ENCODE measurements at regions not wholly inside any gene's neighbourhood (a gene's known extent, or its start where the extent isn't known, plus 50 kb on each side); places are given as distances from the start of the nearest gene placed in this dataset.

DNA sequence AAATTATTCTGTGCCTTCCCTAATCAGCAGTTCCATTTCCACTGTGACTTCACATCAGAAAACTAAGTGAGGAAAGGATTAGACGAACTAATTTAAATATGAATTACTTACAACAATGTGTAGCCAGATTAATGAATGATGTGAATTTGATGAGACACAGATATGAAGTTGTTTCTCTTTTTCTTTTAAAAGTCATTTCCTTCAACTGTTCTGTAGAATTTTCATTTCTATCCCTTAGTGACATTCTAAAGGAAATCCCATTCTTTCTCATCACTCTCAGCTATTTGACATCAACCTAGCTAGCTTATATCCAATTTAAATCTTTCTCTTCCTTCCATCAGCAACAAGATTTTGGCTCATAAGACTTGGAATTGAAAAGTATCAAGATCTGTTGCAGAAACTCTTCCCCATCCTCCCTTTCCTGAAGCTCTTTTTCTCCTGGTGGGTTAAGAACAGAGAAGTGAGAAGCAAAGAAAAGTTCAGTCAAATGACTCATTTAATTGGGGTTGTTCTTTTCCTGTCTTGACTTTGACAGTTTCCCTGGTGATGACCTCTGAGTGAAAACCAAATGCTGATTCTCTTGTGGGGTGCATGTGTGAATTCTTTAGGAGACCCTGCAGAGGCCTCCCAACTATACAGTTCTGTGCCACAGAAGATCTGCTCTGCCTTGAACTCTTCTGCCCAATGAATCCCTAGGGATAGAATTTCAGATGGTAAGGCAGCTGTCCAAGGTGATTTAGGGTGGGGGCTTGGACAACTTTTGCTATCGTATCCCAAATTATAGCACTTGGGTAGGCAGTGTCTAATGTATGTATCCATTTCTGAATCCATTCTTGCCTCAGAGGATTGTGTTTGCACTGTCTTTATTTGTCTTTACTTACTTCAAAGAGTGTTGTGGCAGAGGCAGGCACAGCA is 232.5 kb upstream of the GPRIN3 start:
- DNase-seq (ENCODE audit: low read depth, low spot score) = no peak
- CTCF ChIA-PET = interaction anchor here (0.7 kb wide), 1 partner anchor 19 kb away, joined by 3 read pairs; no protein-coding TSS in a partner anchor
- no peak overlapping the region for H3K4me3 ChIP-seq (ENCODE audit: low read depth, low read length)
- POLR2A ChIA-PET = no interaction called here
- TF ChIP-seq, protein P1, sequence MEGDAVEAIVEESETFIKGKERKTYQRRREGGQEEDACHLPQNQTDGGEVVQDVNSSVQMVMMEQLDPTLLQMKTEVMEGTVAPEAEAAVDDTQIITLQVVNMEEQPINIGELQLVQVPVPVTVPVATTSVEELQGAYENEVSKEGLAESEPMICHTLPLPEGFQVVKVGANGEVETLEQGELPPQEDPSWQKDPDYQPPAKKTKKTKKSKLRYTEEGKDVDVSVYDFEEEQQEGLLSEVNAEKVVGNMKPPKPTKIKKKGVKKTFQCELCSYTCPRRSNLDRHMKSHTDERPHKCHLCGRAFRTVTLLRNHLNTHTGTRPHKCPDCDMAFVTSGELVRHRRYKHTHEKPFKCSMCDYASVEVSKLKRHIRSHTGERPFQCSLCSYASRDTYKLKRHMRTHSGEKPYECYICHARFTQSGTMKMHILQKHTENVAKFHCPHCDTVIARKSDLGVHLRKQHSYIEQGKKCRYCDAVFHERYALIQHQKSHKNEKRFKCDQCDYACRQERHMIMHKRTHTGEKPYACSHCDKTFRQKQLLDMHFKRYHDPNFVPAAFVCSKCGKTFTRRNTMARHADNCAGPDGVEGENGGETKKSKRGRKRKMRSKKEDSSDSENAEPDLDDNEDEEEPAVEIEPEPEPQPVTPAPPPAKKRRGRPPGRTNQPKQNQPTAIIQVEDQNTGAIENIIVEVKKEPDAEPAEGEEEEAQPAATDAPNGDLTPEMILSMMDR (IDR thresholded peaks at IDR 0.05; ENCODE audit: insufficient read depth, low read length, missing control alignments) = no peak

DNA sequence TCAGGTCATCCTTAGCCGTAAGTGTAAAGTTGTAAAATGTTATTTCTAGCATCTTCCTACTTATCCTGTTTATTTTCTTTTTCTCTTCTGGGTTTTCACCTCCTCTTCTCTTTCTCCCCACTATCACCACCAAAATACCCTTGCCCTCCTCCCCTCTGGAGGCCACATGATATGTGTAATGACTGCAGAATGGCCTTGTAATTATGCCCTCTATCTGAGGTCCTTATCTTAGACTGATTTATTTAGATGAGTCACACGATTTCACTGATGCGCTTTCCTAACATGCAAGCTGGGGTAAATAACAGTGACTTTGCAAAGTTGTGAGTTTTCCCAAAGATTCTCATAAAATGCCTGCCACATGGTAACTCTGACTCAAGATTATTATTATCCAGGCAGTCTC is 231.8 kb upstream of the GPRIN3 start:
- no peak overlapping the region for H3K4me3 ChIP-seq (ENCODE audit: low read depth, low read length)
- TF ChIP-seq, protein P1 (IDR thresholded peaks at IDR 0.05; ENCODE audit: insufficient read depth, low read length, missing control alignments) = no peak
- ChIA-PET POLR2A (no interaction called here), CTCF (no interaction called here)
- DNase-seq (ENCODE audit: low read depth, low spot score) = peak; percentile 5

DNA sequence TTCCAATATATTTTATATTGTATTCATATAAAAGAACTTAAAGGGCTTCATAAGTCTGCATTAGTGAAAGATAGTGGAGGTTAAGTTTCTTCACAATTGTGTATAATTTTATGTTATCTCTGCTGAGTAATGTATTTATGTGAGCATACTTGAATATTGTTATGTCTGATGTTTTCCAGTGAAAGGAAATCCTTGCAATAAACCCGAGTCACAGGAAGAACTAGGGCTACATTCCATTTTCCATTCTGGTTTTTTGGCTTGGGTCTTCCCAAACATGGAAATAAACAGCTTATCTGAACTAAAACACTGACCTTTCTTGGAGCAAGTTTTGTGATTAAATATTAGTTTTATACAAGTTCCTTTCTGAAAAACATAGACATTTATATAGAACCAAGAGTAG is 231.3 kb upstream of the GPRIN3 start:
- ChIA-PET POLR2A (no interaction called here), CTCF (no interaction called here)
- no peak overlapping the region for H3K4me3 ChIP-seq (ENCODE audit: low read depth, low read length)
- TF ChIP-seq, protein P1 (IDR thresholded peaks at IDR 0.05; ENCODE audit: insufficient read depth, low read length, missing control alignments) = no peak
- DNase-seq (ENCODE audit: low read depth, low spot score) = no peak

- CTCF ChIA-PET = no interaction called here
- no peak overlapping the region for H3K4me3 ChIP-seq (ENCODE audit: low read depth, low read length)
- DNase-seq (ENCODE audit: low read depth, low spot score) = no peak
- POLR2A ChIA-PET = no interaction called here
- TF ChIP-seq, protein P1 (IDR thresholded peaks at IDR 0.05; ENCODE audit: insufficient read depth, low read length, missing control alignments) = no peak
These were observed 230.6 kb upstream of the GPRIN3 start for GRCh38 chr4:89538171-89538570.

DNA sequence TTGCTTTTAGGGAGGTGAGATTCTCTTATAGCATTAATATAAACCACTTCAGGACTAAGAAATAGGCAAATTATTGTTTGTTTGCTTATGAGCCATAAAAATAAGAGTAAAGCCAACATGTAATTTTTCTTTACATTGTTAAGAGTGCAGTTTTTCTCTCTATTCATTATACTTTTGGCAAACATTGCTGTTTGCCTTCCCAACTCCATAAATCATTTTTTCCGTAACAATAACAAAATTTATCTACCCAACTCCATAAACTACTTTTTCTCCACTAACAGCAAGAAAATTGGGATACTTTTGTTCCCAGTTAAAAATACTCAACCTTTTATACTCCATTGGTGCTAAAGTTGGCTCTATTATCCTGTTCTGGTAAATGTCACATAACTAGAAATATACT is 229.7 kb upstream of the GPRIN3 start:
- H3K4me3 ChIP-seq (ENCODE audit: low read depth, low read length) = no peak overlapping the region
- ChIA-PET CTCF (no interaction called here), POLR2A (no interaction called here)
- no peak for DNase-seq (ENCODE audit: low read depth, low spot score)
- TF ChIP-seq, protein P1 (IDR thresholded peaks at IDR 0.05; ENCODE audit: insufficient read depth, low read length, missing control alignments) = no peak

- DNase-seq (ENCODE audit: low read depth, low spot score) = no peak
- TF ChIP-seq, protein P1 (IDR thresholded peaks at IDR 0.05; ENCODE audit: insufficient read depth, low read length, missing control alignments) = no peak
- ChIA-PET CTCF (no interaction called here), POLR2A (no interaction called here)
- H3K4me3 ChIP-seq (ENCODE audit: low read depth, low read length) = no peak overlapping the region
These were observed 227.7 kb upstream of the GPRIN3 start for GRCh38 chr4:89535251-89535650.

Data from AG04449 (cell line).